ENCODE measurements at regions not wholly inside any gene's neighbourhood (a gene's known extent, or its start where the extent isn't known, plus 50 kb on each side); places are given as distances from the start of the nearest gene placed in this dataset.

- no peak overlapping the region for H3K9ac ChIP-seq (ENCODE audit: low read depth, low read length, poor library complexity, severe bottlenecking)
- no peaks in the 10 kb centered on the region for H3K79me2 ChIP-seq (ENCODE audit: insufficient read depth, low read length)
- H3K4me2 ChIP-seq (ENCODE audit: low read depth, low read length, poor library complexity, severe bottlenecking), result no peak overlapping the region
- no peaks in the 10 kb centered on the region for H3K27me3 ChIP-seq (ENCODE audit: insufficient read depth, low read length, poor library complexity, severe bottlenecking)
- no peaks in the 10 kb centered on the region for H3K36me3 ChIP-seq (ENCODE audit: insufficient read depth, low read length)
- H3K9me3 ChIP-seq (ENCODE audit: insufficient read depth, low read depth, low read length), result peaks cover 18% of the 10 kb centered on the region; the same call in 1 of the 2 replicates
- H3K9me2 ChIP-seq (replicated peaks; ENCODE audit: low read depth, low read length), result no peaks in the 10 kb centered on the region
- TF ChIP-seq EZH2phosphoT487 (IDR thresholded peaks at IDR 0.05; ENCODE audit: borderline replicate concordance) (no peak), CTCF (conservative IDR thresholded peaks at IDR 0.05; ENCODE audit: low read length) (no peak)
- H3K4me3 ChIP-seq (ENCODE audit: low read length, poor library complexity, severe bottlenecking), result no peak overlapping the region
- no peak overlapping the region for H2AFZ ChIP-seq (ENCODE audit: low read length)
- H3F3A ChIP-seq (ENCODE audit: low read depth), result peaks cover 4% of the 10 kb centered on the region; the same call in 1 of the 2 replicates
- H3K4me1 ChIP-seq (ENCODE audit: insufficient read depth, low read length, poor library complexity, severe bottlenecking), result peaks cover 41% of the 10 kb centered on the region
- H4K20me1 ChIP-seq (ENCODE audit: insufficient read depth, low read length, poor library complexity, severe bottlenecking), result no peaks in the 10 kb centered on the region
These were observed 362.8 kb downstream of the SFMBT2 start for GRCh38 chr10:7048061-7048460.

- Histone ChIP-seq H3K79me2 (ENCODE audit: insufficient read depth, low read length) (no peaks in the 10 kb centered on the region), H3K9me3 (ENCODE audit: insufficient read depth, low read depth, low read length) (peaks cover 18% of the 10 kb centered on the region; the same call in 1 of the 2 replicates), H3K4me1 (ENCODE audit: insufficient read depth, low read length, poor library complexity, severe bottlenecking) (peaks cover 50% of the 10 kb centered on the region), H3F3A (ENCODE audit: low read depth) (peaks cover 4% of the 10 kb centered on the region; the same call in 1 of the 2 replicates), H3K9ac (ENCODE audit: low read depth, low read length, poor library complexity, severe bottlenecking) (peak overlapping the region; percentile 16), H3K4me2 (ENCODE audit: low read depth, low read length, poor library complexity, severe bottlenecking) (peak overlapping the region; percentile 36), H3K9me2 (replicated peaks; ENCODE audit: low read depth, low read length) (no peaks in the 10 kb centered on the region), H3K27me3 (ENCODE audit: insufficient read depth, low read length, poor library complexity, severe bottlenecking) (no peaks in the 10 kb centered on the region), H4K20me1 (ENCODE audit: insufficient read depth, low read length, poor library complexity, severe bottlenecking) (no peaks in the 10 kb centered on the region), H3K4me3 (ENCODE audit: low read length, poor library complexity, severe bottlenecking) (peak overlapping the region; percentile 34), H3K36me3 (ENCODE audit: insufficient read depth, low read length) (no peaks in the 10 kb centered on the region), H2AFZ (ENCODE audit: low read length) (0 out of 2 replicates have a peak overlapping the region, but pooled peaks have one; percentile 12)
- no peak for TF ChIP-seq CTCF (conservative IDR thresholded peaks at IDR 0.05; ENCODE audit: low read length)
- no peak for TF ChIP-seq EZH2phosphoT487 (IDR thresholded peaks at IDR 0.05; ENCODE audit: borderline replicate concordance)
These were observed 364.2 kb downstream of the SFMBT2 start for GRCh38 chr10:7046615-7047014.

- no peak for TF ChIP-seq EZH2phosphoT487 (IDR thresholded peaks at IDR 0.05; ENCODE audit: borderline replicate concordance)
- TF ChIP-seq CTCF (conservative IDR thresholded peaks at IDR 0.05; ENCODE audit: low read length), result no peak
- peaks cover 18% of the 10 kb centered on the region; the same call in 1 of the 2 replicates for H3K9me3 ChIP-seq (ENCODE audit: insufficient read depth, low read depth, low read length)
- peak overlapping the region; percentile 13 for H3K9ac ChIP-seq (ENCODE audit: low read depth, low read length, poor library complexity, severe bottlenecking)
- H3K4me3 ChIP-seq (ENCODE audit: low read length, poor library complexity, severe bottlenecking), result peak overlapping the region; percentile 14
- no peaks in the 10 kb centered on the region for H3K27me3 ChIP-seq (ENCODE audit: insufficient read depth, low read length, poor library complexity, severe bottlenecking)
- H3K4me1 ChIP-seq (ENCODE audit: insufficient read depth, low read length, poor library complexity, severe bottlenecking), result peaks cover 50% of the 10 kb centered on the region
- H3K36me3 ChIP-seq (ENCODE audit: insufficient read depth, low read length), result no peaks in the 10 kb centered on the region
- no peak overlapping the region for H2AFZ ChIP-seq (ENCODE audit: low read length)
- peak overlapping the region; percentile 36 for H3K4me2 ChIP-seq (ENCODE audit: low read depth, low read length, poor library complexity, severe bottlenecking)
- peaks cover 4% of the 10 kb centered on the region; the same call in 1 of the 2 replicates for H3F3A ChIP-seq (ENCODE audit: low read depth)
- H3K9me2 ChIP-seq (replicated peaks; ENCODE audit: low read depth, low read length), result no peaks in the 10 kb centered on the region
- H3K79me2 ChIP-seq (ENCODE audit: insufficient read depth, low read length), result no peaks in the 10 kb centered on the region
- no peaks in the 10 kb centered on the region for H4K20me1 ChIP-seq (ENCODE audit: insufficient read depth, low read length, poor library complexity, severe bottlenecking)
These were observed 364.8 kb downstream of the SFMBT2 start for GRCh38 chr10:7045891-7046599.

All from Loucy (cell line).